ENCODE measurements at regions not wholly inside any gene's neighbourhood (a gene's known extent, or its start where the extent isn't known, plus 50 kb on each side); places are given as distances from the start of the nearest gene placed in this dataset.

- Histone ChIP-seq H2BK20ac (ENCODE audit: low read depth, low read length, poor library complexity, severe bottlenecking) (no peak overlapping the region), H3K4me2 (ENCODE audit: insufficient read depth, insufficient read length, low read length) (no peak overlapping the region), H3K14ac (ENCODE audit: insufficient read depth, low read length) (no peak overlapping the region), H3T11ph (ENCODE audit: low read length) (no peak overlapping the region), H4K5ac (ENCODE audit: insufficient read length, low read depth, low read length) (no peak overlapping the region), H2BK12ac (ENCODE audit: insufficient read length, low read depth, low read length) (no peak overlapping the region), H3K79me2 (ENCODE audit: insufficient read depth, low read length) (no peaks in the 10 kb centered on the region), H3K9me3 (ENCODE audit: control insufficient read depth, low read depth, low read length) (no peaks in the 10 kb centered on the region), H3K27me3 (ENCODE audit: insufficient read depth, low read length) (no peaks in the 10 kb centered on the region), H3K9ac (ENCODE audit: extremely low read depth, insufficient read length, low read length) (no peak overlapping the region), H3K4me1 (ENCODE audit: insufficient read depth, low read length) (peaks cover 3% of the 10 kb centered on the region; the same call in 1 of the 2 replicates), H2BK5ac (ENCODE audit: insufficient read length, low read length) (no peak overlapping the region), H3K23me2 (ENCODE audit: insufficient read length, low read depth, low read length, poor library complexity, severe bottlenecking) (no peaks in the 10 kb centered on the region), H2AFZ (ENCODE audit: low read length) (no peak overlapping the region), H3K18ac (ENCODE audit: insufficient read length, low read depth, low read length) (no peak overlapping the region), H3K56ac (ENCODE audit: insufficient read length, low read depth, low read length) (no peak overlapping the region), H2AK5ac (ENCODE audit: insufficient read length, low read length) (no peak overlapping the region), H4K91ac (ENCODE audit: insufficient read length, low read depth, low read length) (no peak overlapping the region), H4K20me1 (ENCODE audit: control insufficient read depth, insufficient read depth, insufficient read length) (no peaks in the 10 kb centered on the region), H2BK15ac (ENCODE audit: low read depth, low read length) (no peak overlapping the region), H3K4ac (ENCODE audit: low read depth, low read length) (no peak overlapping the region), H4K8ac (replicated peaks; ENCODE audit: insufficient read length, low read depth, low read length) (no peak overlapping the region), H3K27ac (ENCODE audit: insufficient read length, low read depth, low read length) (no peak overlapping the region), H2BK120ac (ENCODE audit: low read depth, low read length, poor library complexity, severe bottlenecking) (no peak overlapping the region), H3K23ac (ENCODE audit: insufficient read length, low read depth, low read length) (no peak overlapping the region), H3K79me1 (ENCODE audit: insufficient read depth, low read depth, low read length, poor library complexity, severe bottlenecking) (no peaks in the 10 kb centered on the region)
- H3K27me3 Mint-ChIP-seq (ENCODE audit: low read depth), result no peaks in the 10 kb centered on the region
- peak overlapping the region in 1 of 3 experiments; percentile 22; a peak in 1 of 7 replicates for H3K27ac Mint-ChIP-seq
- peaks cover 20 to 29% of the 10 kb centered on the region in 2 experiments for H3K4me1 Mint-ChIP-seq
- H3K4me3 Mint-ChIP-seq, result no peak overlapping the region
- H3K36me3 Mint-ChIP-seq (ENCODE audit: insufficient read depth in 1 of 3, low read depth in 3 of 3), result peaks cover 0 to 4% (median 3%) of the 10 kb centered on the region in 3 experiments; a peak in 5 of 7 replicates
- no CpG with 5 or more reads among the region's 1 CpG for WGBS (ENCODE audit: extremely low coverage, insufficient read length, low lambda C conversion rate)
- TF ChIP-seq, protein P1, sequence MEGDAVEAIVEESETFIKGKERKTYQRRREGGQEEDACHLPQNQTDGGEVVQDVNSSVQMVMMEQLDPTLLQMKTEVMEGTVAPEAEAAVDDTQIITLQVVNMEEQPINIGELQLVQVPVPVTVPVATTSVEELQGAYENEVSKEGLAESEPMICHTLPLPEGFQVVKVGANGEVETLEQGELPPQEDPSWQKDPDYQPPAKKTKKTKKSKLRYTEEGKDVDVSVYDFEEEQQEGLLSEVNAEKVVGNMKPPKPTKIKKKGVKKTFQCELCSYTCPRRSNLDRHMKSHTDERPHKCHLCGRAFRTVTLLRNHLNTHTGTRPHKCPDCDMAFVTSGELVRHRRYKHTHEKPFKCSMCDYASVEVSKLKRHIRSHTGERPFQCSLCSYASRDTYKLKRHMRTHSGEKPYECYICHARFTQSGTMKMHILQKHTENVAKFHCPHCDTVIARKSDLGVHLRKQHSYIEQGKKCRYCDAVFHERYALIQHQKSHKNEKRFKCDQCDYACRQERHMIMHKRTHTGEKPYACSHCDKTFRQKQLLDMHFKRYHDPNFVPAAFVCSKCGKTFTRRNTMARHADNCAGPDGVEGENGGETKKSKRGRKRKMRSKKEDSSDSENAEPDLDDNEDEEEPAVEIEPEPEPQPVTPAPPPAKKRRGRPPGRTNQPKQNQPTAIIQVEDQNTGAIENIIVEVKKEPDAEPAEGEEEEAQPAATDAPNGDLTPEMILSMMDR (conservative IDR thresholded peaks at IDR 0.05), result no peak
- no peak for DNase-seq
- H3K9me3 Mint-ChIP-seq, result peaks cover 3 to 7% of the 10 kb centered on the region in 2 experiments; a peak in 3 of 5 replicates
These were observed 131.4 kb downstream of the EDN1 start for GRCh38 chr6:12421596-12421995.

Measured in H9 (cell line).